ENCODE measurements at regions not wholly inside any gene's neighbourhood (a gene's known extent, or its start where the extent isn't known, plus 50 kb on each side); places are given as distances from the start of the nearest gene placed in this dataset.

DNA sequence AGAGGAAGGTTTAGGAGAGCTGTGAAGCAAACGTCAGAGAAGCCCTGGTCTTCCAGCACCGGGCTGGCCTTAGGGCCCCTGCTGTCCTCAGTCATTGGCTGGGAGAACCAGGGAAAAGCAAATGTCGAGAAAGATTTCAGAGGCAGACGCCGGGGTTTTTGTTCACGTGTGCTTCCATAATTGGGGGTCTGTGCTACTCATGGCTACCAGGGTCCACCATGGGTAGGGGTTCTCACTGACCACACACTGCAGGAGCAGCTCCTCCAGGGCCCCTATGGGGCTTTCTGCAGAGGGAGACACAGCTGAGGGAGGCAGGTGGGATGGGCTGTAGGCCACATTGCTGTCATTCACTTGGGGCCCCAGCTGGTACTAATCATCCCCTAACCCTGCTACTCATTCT, 291.8 kb upstream of the FOXQ1 start:
- TF ChIP-seq, protein P1, sequence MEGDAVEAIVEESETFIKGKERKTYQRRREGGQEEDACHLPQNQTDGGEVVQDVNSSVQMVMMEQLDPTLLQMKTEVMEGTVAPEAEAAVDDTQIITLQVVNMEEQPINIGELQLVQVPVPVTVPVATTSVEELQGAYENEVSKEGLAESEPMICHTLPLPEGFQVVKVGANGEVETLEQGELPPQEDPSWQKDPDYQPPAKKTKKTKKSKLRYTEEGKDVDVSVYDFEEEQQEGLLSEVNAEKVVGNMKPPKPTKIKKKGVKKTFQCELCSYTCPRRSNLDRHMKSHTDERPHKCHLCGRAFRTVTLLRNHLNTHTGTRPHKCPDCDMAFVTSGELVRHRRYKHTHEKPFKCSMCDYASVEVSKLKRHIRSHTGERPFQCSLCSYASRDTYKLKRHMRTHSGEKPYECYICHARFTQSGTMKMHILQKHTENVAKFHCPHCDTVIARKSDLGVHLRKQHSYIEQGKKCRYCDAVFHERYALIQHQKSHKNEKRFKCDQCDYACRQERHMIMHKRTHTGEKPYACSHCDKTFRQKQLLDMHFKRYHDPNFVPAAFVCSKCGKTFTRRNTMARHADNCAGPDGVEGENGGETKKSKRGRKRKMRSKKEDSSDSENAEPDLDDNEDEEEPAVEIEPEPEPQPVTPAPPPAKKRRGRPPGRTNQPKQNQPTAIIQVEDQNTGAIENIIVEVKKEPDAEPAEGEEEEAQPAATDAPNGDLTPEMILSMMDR (IDR thresholded peaks at IDR 0.05): no peak
- TF ChIP-seq POLR2A (IDR thresholded peaks at IDR 0.05): no peak

All from testis (tissue), 2 donors.